ENCODE measurements at regions not wholly inside any gene's neighbourhood (a gene's known extent, or its start where the extent isn't known, plus 50 kb on each side); places are given as distances from the start of the nearest gene placed in this dataset.

DNA sequence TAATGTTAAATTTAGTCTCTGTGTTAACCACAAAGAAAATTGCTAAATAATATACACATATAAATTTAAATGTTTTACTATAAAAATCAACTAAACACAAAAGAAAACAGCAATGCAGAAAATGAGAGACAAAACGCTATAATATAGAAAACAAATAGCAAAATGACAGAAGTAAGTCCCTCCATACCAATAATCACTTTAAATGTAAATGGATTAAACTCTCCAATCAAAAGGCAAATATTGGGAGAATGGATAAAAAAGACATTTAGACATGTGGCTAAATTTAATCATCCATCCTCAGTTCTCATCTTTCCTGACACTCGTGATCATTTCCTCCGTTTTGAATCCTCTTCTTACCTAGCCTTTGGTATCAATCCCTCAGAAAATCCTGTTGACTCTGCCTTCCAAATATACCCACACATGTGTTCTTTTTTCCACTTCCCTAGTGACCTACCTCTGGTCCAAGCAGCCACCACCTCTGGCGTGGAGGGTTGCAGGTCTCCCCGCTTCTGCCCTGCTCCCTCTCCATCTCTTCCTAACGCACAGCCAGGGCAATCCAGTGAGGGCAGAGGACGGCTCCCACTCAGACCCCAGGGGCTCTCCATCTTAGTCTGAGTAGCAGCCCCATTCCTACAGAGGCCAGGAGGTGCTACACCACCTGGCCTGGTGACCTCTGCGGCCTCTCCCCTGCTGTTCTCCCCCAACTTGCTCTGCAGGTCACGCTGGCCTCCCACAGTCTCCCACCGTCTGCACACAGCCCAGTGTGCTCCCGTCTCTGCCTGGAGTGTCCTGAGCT is 149.2 kb downstream of the RNASET2 start:
- no peaks in the 10 kb centered on the region for H4K20me1 ChIP-seq (ENCODE audit: insufficient read depth, low read length)
- no peak overlapping the region for H3K4me3 ChIP-seq (replicated peaks in 1 of 3; ENCODE audit: low read depth in 2 of 3, low read length in 3 of 3)
- H3K27me3 Mint-ChIP-seq (ENCODE audit: low read depth in 3 of 3), result peaks cover 3 to 9% (median 5%) of the 10 kb centered on the region in 3 donors
- peaks cover 0 to 3% of the 10 kb centered on the region in 2 donors for H3K27me3 ChIP-seq (ENCODE audit: control insufficient read depth in 2 of 2, insufficient read depth in 2 of 2, low read length in 2 of 2)
- no peak for DNase-seq
- no peak overlapping the region for H3K27ac ChIP-seq (ENCODE audit: low read depth in 1 of 2, low read length in 2 of 2)
- no peak overlapping the region for H3K27ac Mint-ChIP-seq
- H2AFZ ChIP-seq (ENCODE audit: insufficient read depth, low read depth, low read length, poor library complexity, severe bottlenecking), result no peak overlapping the region
- H3K36me3 ChIP-seq (replicated peaks in 1 of 2; ENCODE audit: control insufficient read depth in 1 of 2, insufficient read depth in 2 of 2, low read length in 2 of 2), result no peaks in the 10 kb centered on the region
- H3K36me3 Mint-ChIP-seq, result peaks cover 0 to 2% of the 10 kb centered on the region in 2 donors
- intact Hi-C loops (cut with micrococcal nuclease), result no loop called here
- H3K4me1 Mint-ChIP-seq, result no peaks in the 10 kb centered on the region
- TF ChIP-seq, protein P1, sequence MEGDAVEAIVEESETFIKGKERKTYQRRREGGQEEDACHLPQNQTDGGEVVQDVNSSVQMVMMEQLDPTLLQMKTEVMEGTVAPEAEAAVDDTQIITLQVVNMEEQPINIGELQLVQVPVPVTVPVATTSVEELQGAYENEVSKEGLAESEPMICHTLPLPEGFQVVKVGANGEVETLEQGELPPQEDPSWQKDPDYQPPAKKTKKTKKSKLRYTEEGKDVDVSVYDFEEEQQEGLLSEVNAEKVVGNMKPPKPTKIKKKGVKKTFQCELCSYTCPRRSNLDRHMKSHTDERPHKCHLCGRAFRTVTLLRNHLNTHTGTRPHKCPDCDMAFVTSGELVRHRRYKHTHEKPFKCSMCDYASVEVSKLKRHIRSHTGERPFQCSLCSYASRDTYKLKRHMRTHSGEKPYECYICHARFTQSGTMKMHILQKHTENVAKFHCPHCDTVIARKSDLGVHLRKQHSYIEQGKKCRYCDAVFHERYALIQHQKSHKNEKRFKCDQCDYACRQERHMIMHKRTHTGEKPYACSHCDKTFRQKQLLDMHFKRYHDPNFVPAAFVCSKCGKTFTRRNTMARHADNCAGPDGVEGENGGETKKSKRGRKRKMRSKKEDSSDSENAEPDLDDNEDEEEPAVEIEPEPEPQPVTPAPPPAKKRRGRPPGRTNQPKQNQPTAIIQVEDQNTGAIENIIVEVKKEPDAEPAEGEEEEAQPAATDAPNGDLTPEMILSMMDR (IDR thresholded peaks at IDR 0.05), result no peak
- peaks cover 20 to 34% of the 10 kb centered on the region in 2 donors for H3K9me3 ChIP-seq (replicated peaks in 1 of 2; ENCODE audit: control insufficient read depth in 1 of 2, insufficient read depth in 1 of 2, low read length in 2 of 2)
- WGBS (ENCODE audit: insufficient coverage), result 95% methylated on average over 10 of the region's 11 CpGs
- H3K4me3 Mint-ChIP-seq, result no peak overlapping the region
- H3K9ac ChIP-seq (ENCODE audit: insufficient read depth, low read length, poor library complexity, severe bottlenecking), result no peak overlapping the region
- H3K9me3 Mint-ChIP-seq, result peaks cover 19 to 39% (median 34%) of the 10 kb centered on the region in 7 donors
- no peak overlapping the region for H3K4me2 ChIP-seq (replicated peaks; ENCODE audit: extremely low read depth, low read length, poor library complexity, severe bottlenecking)
- no peaks in the 10 kb centered on the region for H3K79me2 ChIP-seq (ENCODE audit: insufficient read depth, low read length)
- no peaks in the 10 kb centered on the region for H3K4me1 ChIP-seq (ENCODE audit: control insufficient read depth in 1 of 2, insufficient read depth in 2 of 2, low read length in 2 of 2)

DNA sequence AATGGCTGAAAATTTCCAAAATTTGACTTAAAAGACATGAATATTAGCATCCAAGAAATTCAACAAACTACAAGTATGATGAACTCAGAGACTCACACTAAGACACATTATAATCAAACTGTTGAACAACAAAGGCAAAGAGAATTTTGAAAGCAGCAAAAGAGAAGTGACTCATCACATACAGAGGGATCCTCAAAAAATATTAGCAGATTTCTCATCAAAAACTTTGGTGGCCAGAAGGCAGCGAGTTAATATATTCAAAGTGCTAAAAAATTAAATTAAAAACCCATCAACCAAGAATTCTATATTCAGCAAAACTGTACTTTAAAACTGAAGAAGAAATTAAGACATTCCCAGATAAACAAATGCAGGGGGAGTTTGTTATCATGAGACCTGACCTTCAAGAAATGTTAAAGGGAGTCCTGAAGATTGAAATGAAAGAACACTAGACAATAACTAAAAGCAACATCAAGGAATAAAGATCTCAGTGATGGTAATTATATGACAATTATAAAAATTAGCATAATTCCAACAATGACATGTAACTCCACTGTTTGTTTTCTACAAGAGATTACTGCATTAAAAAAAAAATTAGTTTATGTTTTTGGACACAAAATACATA is 150.0 kb downstream of the RNASET2 start:
- intact Hi-C loops (cut with micrococcal nuclease), result no loop called here
- H3K4me3 ChIP-seq (replicated peaks in 1 of 3; ENCODE audit: low read depth in 2 of 3, low read length in 3 of 3), result no peak overlapping the region
- Mint-ChIP-seq H3K36me3 (peaks cover 0 to 2% of the 10 kb centered on the region in 2 donors), H3K9me3 (peaks cover 19 to 39% (median 34%) of the 10 kb centered on the region in 7 donors), H3K4me3 (no peak overlapping the region), H3K4me1 (no peaks in the 10 kb centered on the region), H3K27me3 (ENCODE audit: low read depth in 3 of 3) (peaks cover 3 to 7% (median 5%) of the 10 kb centered on the region in 3 donors), H3K27ac (no peak overlapping the region)
- H3K9ac ChIP-seq (ENCODE audit: insufficient read depth, low read length, poor library complexity, severe bottlenecking), result no peak overlapping the region
- WGBS (ENCODE audit: insufficient coverage), result no CpG with 5 or more reads among the region's 1 CpG
- H3K4me2 ChIP-seq (replicated peaks; ENCODE audit: extremely low read depth, low read length, poor library complexity, severe bottlenecking), result no peak overlapping the region
- H3K36me3 ChIP-seq (replicated peaks in 1 of 2; ENCODE audit: control insufficient read depth in 1 of 2, insufficient read depth in 2 of 2, low read length in 2 of 2), result no peaks in the 10 kb centered on the region
- H4K20me1 ChIP-seq (ENCODE audit: insufficient read depth, low read length), result no peaks in the 10 kb centered on the region
- peaks cover 20 to 34% of the 10 kb centered on the region in 2 donors for H3K9me3 ChIP-seq (replicated peaks in 1 of 2; ENCODE audit: control insufficient read depth in 1 of 2, insufficient read depth in 1 of 2, low read length in 2 of 2)
- H3K27me3 ChIP-seq (ENCODE audit: control insufficient read depth in 2 of 2, insufficient read depth in 2 of 2, low read length in 2 of 2), result peaks cover 0 to 3% of the 10 kb centered on the region in 2 donors
- no peaks in the 10 kb centered on the region for H3K4me1 ChIP-seq (ENCODE audit: control insufficient read depth in 1 of 2, insufficient read depth in 2 of 2, low read length in 2 of 2)
- no peak overlapping the region for H2AFZ ChIP-seq (ENCODE audit: insufficient read depth, low read depth, low read length, poor library complexity, severe bottlenecking)
- no peak for DNase-seq
- H3K79me2 ChIP-seq (ENCODE audit: insufficient read depth, low read length), result no peaks in the 10 kb centered on the region
- TF ChIP-seq, protein P1 (IDR thresholded peaks at IDR 0.05), result no peak
- H3K27ac ChIP-seq (ENCODE audit: low read depth in 1 of 2, low read length in 2 of 2), result no peak overlapping the region
